ENCODE measurements at regions not wholly inside any gene's neighbourhood (a gene's known extent, or its start where the extent isn't known, plus 50 kb on each side); places are given as distances from the start of the nearest gene placed in this dataset.

DNA sequence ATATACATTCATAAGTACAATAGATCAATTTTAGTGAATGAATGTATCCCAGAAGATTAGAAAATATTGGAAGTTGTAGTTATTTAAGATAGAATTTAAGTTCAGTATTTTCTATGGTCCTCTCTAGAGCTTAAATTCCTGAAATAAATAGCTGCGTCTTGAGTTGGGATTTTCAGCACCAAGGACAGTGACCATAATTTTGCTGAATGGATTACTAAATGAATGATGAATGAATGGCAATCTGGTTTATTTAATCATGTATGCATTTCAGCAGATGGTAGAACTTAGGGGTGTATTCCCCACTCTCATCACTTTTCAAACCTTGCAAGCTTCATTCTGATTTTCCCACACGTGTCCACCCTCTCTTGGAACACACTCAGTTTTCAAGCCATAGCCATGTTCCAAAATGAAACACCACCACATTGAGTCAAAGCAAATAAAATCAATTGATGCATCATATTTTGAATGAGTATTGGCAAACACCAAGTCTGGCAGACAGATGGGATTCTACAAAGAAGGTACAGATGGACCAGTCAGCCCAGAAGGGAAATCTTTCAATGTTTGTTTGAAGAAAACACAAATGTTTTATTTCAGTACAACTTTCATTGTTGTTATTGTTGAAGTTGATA lies 362.2 kb upstream of the NXPH2 start:
- Mint-ChIP-seq H3K27ac (no peak overlapping the region), H3K4me1 (ENCODE audit: low read depth) (no peaks in the 10 kb centered on the region), H3K27me3 (no peaks in the 10 kb centered on the region), H3K9me3 (peaks cover 5% of the 10 kb centered on the region), H3K4me3 (no peak overlapping the region), H3K36me3 (ENCODE audit: low read depth) (no peaks in the 10 kb centered on the region)
- intact Hi-C loops (cut with micrococcal nuclease) = no loop called here

DNA sequence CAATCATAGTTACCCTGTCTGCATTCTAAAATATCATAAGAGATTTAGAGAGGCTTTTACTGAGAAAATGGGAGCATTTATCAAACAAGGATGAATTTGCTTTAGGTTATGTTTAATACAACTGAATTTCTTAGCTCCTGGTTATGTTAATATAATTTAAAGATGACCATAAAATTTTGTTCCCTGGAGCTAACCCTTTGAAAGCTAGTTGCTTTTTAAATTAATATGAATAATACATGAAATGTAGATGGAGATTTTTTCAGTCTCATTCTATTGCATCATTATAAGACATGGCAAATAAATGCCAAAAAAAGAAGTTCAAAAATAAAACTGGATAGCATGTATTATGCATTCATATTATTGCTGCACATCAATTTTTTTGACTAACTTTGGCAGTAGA lies 344.1 kb upstream of the NXPH2 start:
- Mint-ChIP-seq H3K9me3 (peaks cover 26% of the 10 kb centered on the region), H3K4me1 (ENCODE audit: low read depth) (no peaks in the 10 kb centered on the region), H3K4me3 (no peak overlapping the region), H3K27me3 (no peaks in the 10 kb centered on the region), H3K27ac (no peak overlapping the region), H3K36me3 (ENCODE audit: low read depth) (no peaks in the 10 kb centered on the region)
- intact Hi-C loops (cut with micrococcal nuclease) = no loop called here

DNA sequence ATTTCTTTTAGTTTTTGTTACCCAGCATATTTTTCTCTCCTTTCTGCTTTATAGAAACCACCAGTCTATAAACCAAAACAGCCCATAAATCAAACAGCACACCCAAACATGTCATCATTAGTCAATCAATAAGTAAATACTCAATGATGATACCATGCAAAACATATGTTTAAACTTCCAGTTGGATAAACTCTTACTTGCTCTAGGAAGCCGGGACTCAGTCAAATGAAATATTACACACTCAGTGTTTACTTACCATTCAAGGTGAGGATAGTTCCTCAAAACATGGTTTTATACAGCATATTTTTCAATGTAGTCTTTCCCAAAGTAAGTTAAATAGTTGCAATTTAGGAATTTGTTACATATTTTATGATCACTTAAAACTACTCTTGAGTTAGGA lies 343.6 kb upstream of the NXPH2 start:
- intact Hi-C loops (cut with micrococcal nuclease) = no loop called here
- Mint-ChIP-seq H3K4me1 (ENCODE audit: low read depth) (no peaks in the 10 kb centered on the region), H3K27me3 (no peaks in the 10 kb centered on the region), H3K4me3 (no peak overlapping the region), H3K27ac (no peak overlapping the region), H3K9me3 (peaks cover 26% of the 10 kb centered on the region), H3K36me3 (ENCODE audit: low read depth) (no peaks in the 10 kb centered on the region)

DNA sequence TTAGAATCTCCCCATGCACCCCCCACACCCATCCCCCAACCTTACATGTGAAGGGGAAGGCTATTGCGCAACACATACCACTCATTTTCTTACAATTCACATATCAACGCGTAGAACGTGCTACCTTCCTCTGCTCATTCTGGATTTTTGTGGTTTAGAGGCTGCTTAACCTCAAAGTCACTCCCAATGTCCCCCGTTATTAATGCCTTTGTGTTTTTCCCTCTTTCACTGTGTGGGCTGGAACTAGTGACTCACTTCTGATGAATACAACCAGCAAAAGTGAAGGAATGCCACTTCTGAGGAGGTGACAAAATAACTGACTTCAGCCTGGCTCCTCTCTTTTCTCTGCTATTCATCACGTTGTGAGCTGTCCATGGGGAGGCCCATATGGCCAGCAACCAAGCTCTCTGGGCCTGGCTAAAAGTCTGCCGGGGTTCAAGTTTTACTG lies 342.5 kb upstream of the NXPH2 start:
- intact Hi-C loops (cut with micrococcal nuclease) = no loop called here
- H3K27me3 Mint-ChIP-seq = no peaks in the 10 kb centered on the region
- H3K27ac Mint-ChIP-seq = no peak overlapping the region
- peaks cover 16% of the 10 kb centered on the region for H3K9me3 Mint-ChIP-seq
- H3K4me1 Mint-ChIP-seq (ENCODE audit: low read depth) = no peaks in the 10 kb centered on the region
- no peak overlapping the region for H3K4me3 Mint-ChIP-seq
- no peaks in the 10 kb centered on the region for H3K36me3 Mint-ChIP-seq (ENCODE audit: low read depth)

DNA sequence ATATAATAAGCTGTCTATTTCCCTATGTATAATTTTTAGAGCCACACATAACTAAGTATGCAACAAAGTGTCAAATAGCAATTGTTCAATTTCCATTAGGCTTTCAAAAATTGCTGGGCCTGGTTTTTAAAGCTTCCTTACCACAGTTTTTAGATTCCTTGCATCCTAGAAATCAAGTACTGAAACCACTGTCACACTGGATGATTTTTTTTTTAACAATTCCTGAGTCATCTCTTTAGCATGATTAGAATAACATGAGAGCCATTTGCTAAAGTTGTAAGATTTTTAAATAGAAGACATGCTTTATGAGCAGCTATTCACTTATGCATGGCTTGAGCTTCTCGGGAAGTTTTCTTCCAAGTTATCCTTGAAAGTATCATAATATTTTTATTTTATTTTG lies 319.5 kb upstream of the NXPH2 start:
- Mint-ChIP-seq H3K27ac (no peak overlapping the region), H3K36me3 (ENCODE audit: low read depth) (no peaks in the 10 kb centered on the region), H3K4me3 (no peak overlapping the region), H3K4me1 (ENCODE audit: low read depth) (no peaks in the 10 kb centered on the region), H3K27me3 (no peaks in the 10 kb centered on the region), H3K9me3 (peaks cover 30% of the 10 kb centered on the region)
- intact Hi-C loops (cut with micrococcal nuclease) = no loop called here

DNA sequence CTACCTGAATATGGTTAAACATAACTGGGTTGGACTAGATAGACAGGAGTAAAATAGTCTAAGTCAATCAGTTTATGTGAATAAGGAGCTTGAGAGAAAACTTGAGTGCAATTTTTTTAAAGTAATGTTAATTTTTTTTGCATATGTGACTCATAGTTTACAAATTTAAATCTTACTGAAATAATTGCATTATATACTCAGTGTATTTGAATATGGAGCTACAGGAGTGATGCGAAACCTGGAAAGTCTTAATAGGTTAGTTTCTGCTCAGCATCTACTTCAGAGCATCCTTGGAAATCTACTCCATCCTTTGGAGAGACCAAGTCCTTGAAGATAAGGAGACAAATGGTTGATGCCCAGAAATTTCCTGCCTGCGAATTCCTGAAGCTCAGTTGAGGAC lies 318.8 kb upstream of the NXPH2 start:
- Mint-ChIP-seq H3K9me3 (peaks cover 30% of the 10 kb centered on the region), H3K36me3 (ENCODE audit: low read depth) (no peaks in the 10 kb centered on the region), H3K27ac (no peak overlapping the region), H3K4me3 (no peak overlapping the region), H3K4me1 (ENCODE audit: low read depth) (no peaks in the 10 kb centered on the region), H3K27me3 (no peaks in the 10 kb centered on the region)
- intact Hi-C loops (cut with micrococcal nuclease) = no loop called here

DNA sequence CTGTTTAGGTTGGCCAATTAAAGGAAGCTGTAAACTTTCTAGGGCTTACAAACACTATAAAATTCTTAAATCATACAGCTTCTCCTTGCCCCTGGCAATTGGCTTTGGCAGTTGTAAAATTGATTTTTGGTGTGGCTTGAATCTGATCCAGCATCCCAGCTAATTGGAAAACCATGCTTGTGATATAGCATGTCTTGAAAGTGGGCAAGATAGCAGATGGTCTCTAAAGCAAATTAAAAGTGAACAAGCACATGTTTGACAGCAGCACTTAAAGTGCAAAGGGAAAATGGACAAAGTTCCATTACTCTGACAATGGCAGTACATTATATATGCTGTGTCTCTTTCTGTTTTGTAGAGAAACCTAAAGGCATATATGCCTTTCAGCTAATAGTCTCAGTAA lies 302.9 kb upstream of the NXPH2 start:
- no peak overlapping the region for H3K27ac Mint-ChIP-seq
- no peak overlapping the region for H3K4me3 Mint-ChIP-seq
- no peaks in the 10 kb centered on the region for H3K4me1 Mint-ChIP-seq (ENCODE audit: low read depth)
- intact Hi-C loops (cut with micrococcal nuclease) = no loop called here
- no peaks in the 10 kb centered on the region for H3K27me3 Mint-ChIP-seq
- H3K36me3 Mint-ChIP-seq (ENCODE audit: low read depth) = no peaks in the 10 kb centered on the region
- peaks cover 14% of the 10 kb centered on the region for H3K9me3 Mint-ChIP-seq

DNA sequence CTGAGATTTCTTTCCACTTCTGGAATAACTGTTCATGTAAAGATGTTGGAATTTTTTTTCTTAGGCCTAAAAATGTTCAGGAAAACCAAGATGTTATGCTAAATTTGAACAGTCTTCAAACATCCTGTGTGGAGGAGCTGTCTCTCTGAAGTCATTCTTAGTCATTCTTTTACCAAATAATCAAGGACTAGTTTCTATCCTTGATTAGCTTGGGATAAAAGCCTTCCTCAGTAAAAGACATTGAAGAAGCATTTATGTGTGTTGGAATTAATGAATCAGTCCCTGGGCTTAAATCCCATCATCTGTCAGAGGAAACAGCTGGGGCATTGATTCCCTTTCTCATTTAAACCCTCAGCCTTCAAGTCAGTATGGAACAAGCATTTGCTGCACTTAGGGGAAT lies 300.1 kb upstream of the NXPH2 start:
- no peaks in the 10 kb centered on the region for H3K27me3 Mint-ChIP-seq
- H3K4me1 Mint-ChIP-seq (ENCODE audit: low read depth) = no peaks in the 10 kb centered on the region
- intact Hi-C loops (cut with micrococcal nuclease) = no loop called here
- no peaks in the 10 kb centered on the region for H3K9me3 Mint-ChIP-seq
- no peaks in the 10 kb centered on the region for H3K36me3 Mint-ChIP-seq (ENCODE audit: low read depth)
- no peak overlapping the region for H3K27ac Mint-ChIP-seq
- H3K4me3 Mint-ChIP-seq = no peak overlapping the region

DNA sequence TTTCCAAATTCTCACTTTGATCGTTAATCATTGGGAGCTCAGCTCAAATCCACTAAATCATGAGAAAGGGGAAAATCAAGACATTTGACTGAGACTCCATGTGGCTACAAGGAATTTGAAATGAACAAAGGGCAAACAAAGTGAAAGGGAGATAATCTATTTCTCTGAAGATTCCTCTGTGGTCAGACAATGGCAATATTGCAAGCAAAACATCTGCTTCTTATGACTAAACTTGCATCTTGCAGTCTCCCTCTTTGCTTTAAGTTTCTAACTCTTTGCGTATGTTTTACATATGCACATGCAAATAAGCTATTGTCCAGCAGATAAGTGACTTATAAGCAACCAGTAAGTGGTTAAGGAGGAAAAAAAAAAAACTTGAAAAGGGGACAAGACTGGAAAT lies 299.1 kb upstream of the NXPH2 start:
- Mint-ChIP-seq H3K4me3 (no peak overlapping the region), H3K36me3 (ENCODE audit: low read depth) (no peaks in the 10 kb centered on the region), H3K9me3 (no peaks in the 10 kb centered on the region), H3K4me1 (ENCODE audit: low read depth) (no peaks in the 10 kb centered on the region), H3K27ac (no peak overlapping the region), H3K27me3 (no peaks in the 10 kb centered on the region)
- intact Hi-C loops (cut with micrococcal nuclease) = no loop called here

DNA sequence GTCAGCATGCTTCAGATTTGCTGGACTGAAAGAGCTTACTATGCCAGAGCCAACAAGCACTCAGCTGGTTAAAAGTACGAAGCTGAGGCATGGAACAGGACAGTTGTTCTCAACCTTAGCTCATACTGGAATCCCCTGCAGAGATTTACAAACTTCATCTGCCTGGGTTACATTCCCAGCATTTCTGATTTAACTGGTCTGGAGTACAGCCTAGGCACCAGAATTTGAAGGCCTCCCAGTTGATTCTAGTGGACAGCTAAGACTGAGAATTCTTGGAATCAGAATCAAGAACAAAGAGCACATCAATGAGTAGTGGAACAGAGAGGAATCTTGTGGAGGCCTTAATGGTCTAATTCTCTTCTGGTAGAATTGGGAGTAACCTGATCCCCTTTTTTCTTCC lies 298.2 kb upstream of the NXPH2 start:
- H3K27me3 Mint-ChIP-seq = no peaks in the 10 kb centered on the region
- H3K27ac Mint-ChIP-seq = no peak overlapping the region
- no peaks in the 10 kb centered on the region for H3K9me3 Mint-ChIP-seq
- intact Hi-C loops (cut with micrococcal nuclease) = no loop called here
- no peaks in the 10 kb centered on the region for H3K36me3 Mint-ChIP-seq (ENCODE audit: low read depth)
- no peak overlapping the region for H3K4me3 Mint-ChIP-seq
- no peaks in the 10 kb centered on the region for H3K4me1 Mint-ChIP-seq (ENCODE audit: low read depth)

DNA sequence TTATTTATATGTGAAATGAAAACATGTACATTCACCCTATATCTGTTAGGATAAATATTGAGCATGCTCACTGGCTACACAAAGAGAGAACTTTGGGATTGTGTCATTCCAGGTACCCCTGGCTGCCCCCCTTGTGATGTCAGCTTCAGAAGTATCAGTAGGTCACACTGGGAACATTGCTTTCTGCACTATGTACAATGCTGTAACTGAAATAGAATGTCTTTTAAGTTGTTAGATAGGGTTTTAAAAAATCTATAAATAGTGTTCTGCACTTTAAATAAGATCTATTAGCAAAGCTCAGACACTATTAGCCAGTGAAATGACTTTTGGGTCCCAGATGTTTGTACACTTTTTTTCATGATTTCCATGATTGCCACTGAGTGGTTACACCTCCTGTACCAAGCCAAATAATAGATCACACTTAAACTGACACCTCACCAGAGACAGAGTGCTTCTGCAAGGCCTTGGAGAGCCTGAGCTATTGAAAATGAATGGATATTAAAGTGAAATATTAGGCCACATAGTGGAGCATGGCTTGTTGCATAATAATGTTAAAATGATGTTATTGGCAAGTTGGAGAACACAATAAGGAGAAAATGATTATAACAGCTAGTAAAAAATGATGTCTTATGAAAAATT lies 297.0 kb upstream of the NXPH2 start:
- Mint-ChIP-seq H3K27me3 (no peaks in the 10 kb centered on the region), H3K36me3 (ENCODE audit: low read depth) (no peaks in the 10 kb centered on the region), H3K4me3 (no peak overlapping the region), H3K27ac (no peak overlapping the region), H3K9me3 (no peaks in the 10 kb centered on the region), H3K4me1 (ENCODE audit: low read depth) (no peaks in the 10 kb centered on the region)
- intact Hi-C loops (cut with micrococcal nuclease) = no loop called here

DNA sequence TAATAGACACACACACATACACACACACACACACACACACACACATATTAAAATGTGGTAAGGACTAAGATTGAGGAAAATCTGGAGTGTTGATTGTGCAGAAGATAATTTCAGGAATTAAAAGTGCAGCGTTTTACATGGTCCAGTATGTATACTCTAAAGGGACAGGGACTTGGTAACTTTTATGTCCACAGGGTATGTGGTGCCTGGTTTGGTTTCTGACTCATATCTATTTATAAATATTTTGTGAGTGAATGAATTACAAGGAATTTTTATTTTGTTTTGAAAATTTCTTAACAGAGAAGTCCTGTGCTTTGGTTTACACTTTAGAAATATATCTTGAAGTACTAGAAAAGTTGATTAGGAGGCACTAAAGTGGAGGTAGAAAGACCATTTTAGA lies 287.7 kb upstream of the NXPH2 start:
- H3K27me3 Mint-ChIP-seq = no peaks in the 10 kb centered on the region
- no peak overlapping the region for H3K4me3 Mint-ChIP-seq
- H3K9me3 Mint-ChIP-seq = no peaks in the 10 kb centered on the region
- H3K4me1 Mint-ChIP-seq (ENCODE audit: low read depth) = no peaks in the 10 kb centered on the region
- no peak overlapping the region for H3K27ac Mint-ChIP-seq
- intact Hi-C loops (cut with micrococcal nuclease) = no loop called here
- no peaks in the 10 kb centered on the region for H3K36me3 Mint-ChIP-seq (ENCODE audit: low read depth)

DNA sequence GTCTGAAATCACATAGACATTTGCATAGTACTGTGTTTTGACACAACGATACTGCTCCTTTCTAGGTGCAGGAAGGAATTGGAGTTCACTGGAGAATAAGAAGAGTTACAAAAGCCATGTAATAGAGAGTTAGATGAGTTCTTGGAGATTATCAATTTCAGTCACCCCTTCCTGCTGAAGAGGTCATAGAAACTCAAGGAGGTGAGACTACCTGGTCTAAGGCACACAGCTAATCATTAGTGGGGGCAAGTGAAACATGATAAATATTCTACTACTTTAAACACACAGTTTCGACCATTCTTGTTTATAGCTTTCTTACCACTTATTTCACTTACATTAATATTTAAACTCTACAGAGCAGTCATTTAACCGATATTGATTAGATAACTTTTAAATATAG lies 286.9 kb upstream of the NXPH2 start:
- Mint-ChIP-seq H3K27ac (no peak overlapping the region), H3K36me3 (ENCODE audit: low read depth) (no peaks in the 10 kb centered on the region), H3K4me3 (no peak overlapping the region), H3K27me3 (no peaks in the 10 kb centered on the region), H3K4me1 (ENCODE audit: low read depth) (no peaks in the 10 kb centered on the region), H3K9me3 (no peaks in the 10 kb centered on the region)
- intact Hi-C loops (cut with micrococcal nuclease) = no loop called here

DNA sequence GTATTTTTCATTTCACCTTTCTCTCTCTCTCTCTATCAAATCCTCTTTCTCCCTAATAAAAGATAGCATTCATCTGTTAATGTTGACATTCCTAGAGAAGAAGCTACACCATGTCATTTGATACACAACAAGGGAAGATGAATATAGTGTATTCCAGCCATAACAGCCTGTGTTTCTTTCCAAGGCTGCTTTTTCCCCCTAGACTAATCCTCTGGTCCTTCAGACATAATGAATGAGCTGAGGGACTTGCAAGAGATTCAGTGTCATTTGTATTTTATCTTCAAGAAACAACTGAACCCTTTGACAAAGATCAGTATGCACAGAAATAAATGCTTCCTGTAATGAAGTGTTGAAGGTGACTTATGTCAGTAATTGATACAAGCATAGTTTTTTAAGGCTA lies 284.0 kb upstream of the NXPH2 start:
- H3K4me1 Mint-ChIP-seq (ENCODE audit: low read depth) = no peaks in the 10 kb centered on the region
- intact Hi-C loops (cut with micrococcal nuclease) = no loop called here
- H3K4me3 Mint-ChIP-seq = no peak overlapping the region
- no peaks in the 10 kb centered on the region for H3K9me3 Mint-ChIP-seq
- no peaks in the 10 kb centered on the region for H3K36me3 Mint-ChIP-seq (ENCODE audit: low read depth)
- H3K27me3 Mint-ChIP-seq = no peaks in the 10 kb centered on the region
- no peak overlapping the region for H3K27ac Mint-ChIP-seq

DNA sequence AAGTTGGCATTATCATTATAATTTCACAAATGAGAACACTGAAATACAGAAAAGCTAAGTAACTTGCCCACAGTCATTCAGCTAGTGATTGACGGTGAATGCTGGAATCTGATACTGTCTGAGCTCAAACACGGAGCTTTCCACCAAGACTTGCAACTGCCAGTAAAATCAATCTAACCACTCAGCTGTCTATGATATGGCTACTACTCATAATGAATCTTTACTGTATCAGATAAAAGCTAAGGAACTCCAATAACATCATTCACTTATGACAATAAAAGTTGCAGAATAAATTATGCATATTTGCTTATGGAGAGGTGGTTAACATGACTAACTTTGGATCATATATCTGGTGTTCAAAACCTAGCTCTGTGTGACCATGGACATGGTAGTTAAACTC lies 279.4 kb upstream of the NXPH2 start:
- Mint-ChIP-seq H3K9me3 (no peaks in the 10 kb centered on the region), H3K4me3 (no peak overlapping the region)

More for the DNA sequence above, 279.4 kb upstream of the NXPH2 start:
- Mint-ChIP-seq H3K36me3 (ENCODE audit: low read depth) (no peaks in the 10 kb centered on the region), H3K27ac (no peak overlapping the region), H3K27me3 (no peaks in the 10 kb centered on the region), H3K4me1 (ENCODE audit: low read depth) (no peaks in the 10 kb centered on the region)
- intact Hi-C loops (cut with micrococcal nuclease) = no loop called here
